Right kidney (tissue), 1 donor: ENCODE measurements at regions not wholly inside any gene's neighbourhood (a gene's known extent, or its start where the extent isn't known, plus 50 kb on each side); places are given as distances from the start of the nearest gene placed in this dataset.

Experiments used
- DNase-seq: peaks from one replicate; pipeline ENCODE4 v3.0.0-alpha.2; 2016

- no peak for DNase-seq
Observed at GRCh38 chr2:126507425-126507911, 148.5 kb upstream of the GYPC start.

- no peak for DNase-seq
Observed at GRCh38 chr2:126510356-126510755, 145.6 kb upstream of the GYPC start.

GRCh38 chr2:126510960-126511359 lies 145.0 kb upstream of the GYPC start:
- no peak for DNase-seq

GRCh38 chr2:126512026-126512425 lies 143.9 kb upstream of the GYPC start:
- peak; percentile 15 for DNase-seq

- no peak for DNase-seq
Observed at GRCh38 chr2:126513033-126513432, 142.9 kb upstream of the GYPC start.

GRCh38 chr2:126515471-126515870 lies 140.5 kb upstream of the GYPC start:
- DNase-seq = no peak

- DNase-seq = no peak
Observed at GRCh38 chr2:126518196-126518595, 137.8 kb upstream of the GYPC start.

- no peak for DNase-seq
Observed at GRCh38 chr2:126527836-126528490, 128.0 kb upstream of the GYPC start.

- DNase-seq = no peak
Observed at GRCh38 chr2:126531029-126531428, 124.9 kb upstream of the GYPC start.

- DNase-seq = no peak
Observed at GRCh38 chr2:126534478-126534877, 121.5 kb upstream of the GYPC start.

- no peak for DNase-seq
Observed at GRCh38 chr2:126535408-126535807, 120.5 kb upstream of the GYPC start.

- DNase-seq = no peak
Observed at GRCh38 chr2:126536605-126537200, 119.3 kb upstream of the GYPC start.

- no peak for DNase-seq
Observed at GRCh38 chr2:126539101-126539500, 116.9 kb upstream of the GYPC start.

- DNase-seq = no peak
Observed at GRCh38 chr2:126542247-126542646, 113.7 kb upstream of the GYPC start.

GRCh38 chr2:126543081-126543480 lies 112.9 kb upstream of the GYPC start:
- no peak for DNase-seq

GRCh38 chr2:126558029-126558428 lies 97.9 kb upstream of the GYPC start:
- no peak for DNase-seq

GRCh38 chr2:126568734-126569133 lies 87.2 kb upstream of the GYPC start:
- no peak for DNase-seq

GRCh38 chr2:126571403-126571802 lies 84.6 kb upstream of the GYPC start:
- no peak for DNase-seq

- DNase-seq = no peak
Observed at GRCh38 chr2:126575631-126576030, 80.3 kb upstream of the GYPC start.

- DNase-seq = no peak
Observed at GRCh38 chr2:126579868-126580267, 76.1 kb upstream of the GYPC start.

- DNase-seq = no peak
Observed at GRCh38 chr2:126586317-126586716, 69.6 kb upstream of the GYPC start.

- DNase-seq = no peak
Observed at GRCh38 chr2:126599062-126599461, 56.9 kb upstream of the GYPC start.

GRCh38 chr2:126600742-126601141 lies 55.2 kb upstream of the GYPC start:
- DNase-seq = no peak

- DNase-seq = no peak
Observed at GRCh38 chr2:126602334-126602733, 53.6 kb upstream of the GYPC start.
